H1 (cell line): ENCODE measurements at regions not wholly inside any gene's neighbourhood (a gene's known extent, or its start where the extent isn't known, plus 50 kb on each side); places are given as distances from the start of the nearest gene placed in this dataset.

Experiments
- CTCF ChIA-PET: fragments of 300-600 bp; sonication (Branson Sonifier 250); formaldehyde crosslinking; loops from one replicate; lab custom pipeline; 2021; ENCODE audit not compliant: partially characterized antibody; lab: Charles Lee
- POLR2A ChIA-PET: fragments of 300-600 bp; sonication (Branson Sonifier 250); formaldehyde crosslinking; loops from one replicate; lab custom pipeline; 2021; ENCODE audit warnings: inconsistent platforms; ENCODE audit not compliant: partially characterized antibody; lab: Charles Lee
- DNase-seq, 2 experiments: peaks; one replicate each; pipeline versions ENCODE4 v3.0.0 to v3.0.0-alpha.2; 2010 to 2022; ENCODE audit warnings: low spot score in 2 of 2, low read depth in 1 of 2, mixed read lengths in 1 of 2
- FAIRE-seq: peaks from 2 replicates; lab custom pipeline; 2011; peaks lifted over from hg19 to GRCh38; lab: Jason Lieb, UNC
- H2AFZ ChIP-seq: 2 replicates; pipeline ENCODE4 v1.8.1; 2012; ENCODE audit warnings: low read length, inconsistent platforms
- H2AK5ac ChIP-seq: 2 replicates; pipeline ENCODE4 v1.6.1; 2013; ENCODE audit warnings: low read depth, low read length
- H2BK120ac ChIP-seq: replicated peaks from 2 replicates; pipeline ENCODE3; 2013; ENCODE audit warnings: low read depth, low read length, inconsistent platforms
- H2BK12ac ChIP-seq: 2 replicates; pipeline ENCODE4 v1.6.1; 2013; ENCODE audit warnings: low read depth, low read length
- H2BK15ac ChIP-seq: 2 replicates; pipeline ENCODE4 v1.6.1; 2013; ENCODE audit warnings: low read length
- H2BK20ac ChIP-seq: 2 replicates; pipeline ENCODE4 v1.6.1; 2013; ENCODE audit warnings: low read length
- H2BK5ac ChIP-seq: 2 replicates; pipeline ENCODE4 v1.6.1; 2013; ENCODE audit warnings: low read depth, low read length
- H3K14ac ChIP-seq: 2 replicates; pipeline ENCODE4 v1.6.1; 2013; ENCODE audit warnings: inconsistent platforms; ENCODE audit not compliant: insufficient read length
- H3K18ac ChIP-seq: 2 replicates; pipeline ENCODE4 v1.6.1; 2013; ENCODE audit warnings: low read length; ENCODE audit errors: extremely low read depth
- H3K23ac ChIP-seq: 2 replicates; pipeline ENCODE4 v1.6.1; 2013; ENCODE audit warnings: inconsistent platforms; ENCODE audit not compliant: insufficient read length
- H3K23me2 ChIP-seq: 2 replicates; pipeline ENCODE4 v1.6.1; 2013; ENCODE audit warnings: low read depth, low read length
- H3K27ac ChIP-seq: 2 replicates; pipeline ENCODE4 v1.6.1; 2011; ENCODE audit warnings: low read depth, low read length, inconsistent platforms
- H3K27me3 ChIP-seq, 4 experiments: replicated peaks in 1 of 4; 1 replicate in 1 of 4; 2 replicates in 3 of 4; pipeline versions ENCODE4 v1.6.1 to v1.8.1; 2011 to 2013; ENCODE audit warnings: low read length in 3 of 4, mild to moderate bottlenecking in 3 of 4, inconsistent platforms in 2 of 4, mixed read lengths in 2 of 4, moderate library complexity in 1 of 4; ENCODE audit not compliant: control insufficient read depth in 3 of 4, insufficient read depth in 3 of 4; ENCODE audit errors: extremely low read depth in 1 of 4
- H3K36me3 ChIP-seq, 4 experiments: 2 replicates each; pipeline versions ENCODE4 v1.6.1 to v1.8.1; 2011 to 2013; ENCODE audit warnings: mild to moderate bottlenecking in 4 of 4, low read length in 3 of 4, moderate library complexity in 2 of 4, control low read depth in 1 of 4, inconsistent platforms in 1 of 4; ENCODE audit not compliant: insufficient read depth in 4 of 4, control insufficient read depth in 2 of 4
- H3K4ac ChIP-seq: replicated peaks from 2 replicates; pipeline ENCODE3; 2013; ENCODE audit warnings: low read length, low read depth, mixed read lengths, inconsistent platforms; ENCODE audit not compliant: insufficient read length
- H3K4me1 ChIP-seq, 4 experiments: replicated peaks in 1 of 4; 1 replicate in 1 of 4; 2 replicates in 3 of 4; pipeline versions ENCODE4 v1.6.1 to v1.8.1; 2011 to 2013; ENCODE audit warnings: low read length in 3 of 4, inconsistent platforms in 2 of 4, mixed read lengths in 1 of 4; ENCODE audit not compliant: insufficient read depth in 4 of 4, control insufficient read depth in 3 of 4
- H3K4me2 ChIP-seq, 2 experiments: 2 replicates each; pipeline versions ENCODE4 v1.6.1 to v1.8.1; 2011 to 2013; ENCODE audit warnings: low read depth in 2 of 2, low read length in 2 of 2, control low read depth in 1 of 2, inconsistent platforms in 1 of 2, mild to moderate bottlenecking in 1 of 2; ENCODE audit not compliant: insufficient read depth in 1 of 2
- H3K4me3 ChIP-seq, 4 experiments: fragments of 200-600, 300-600 bp in 1 of 4; sonication (generic), shearing (Covaris generic), sonication (Bioruptor Twin) in 1 of 4; 2 replicates each; pipeline versions ENCODE4 v1.5.1 to v1.8.1; 2011 to 2016; ENCODE audit warnings: low read length in 4 of 4, low read depth in 3 of 4, control low read depth in 2 of 4, inconsistent platforms in 2 of 4, mild to moderate bottlenecking in 2 of 4, mixed read lengths in 1 of 4, moderate library complexity in 1 of 4; ENCODE audit not compliant: insufficient read depth in 2 of 4; ENCODE audit errors: extremely low read depth in 1 of 4
- H3K56ac ChIP-seq: replicated peaks from 2 replicates; pipeline ENCODE3; 2013; ENCODE audit warnings: low read depth, mild to moderate bottlenecking, mixed read lengths, low read length, inconsistent platforms; ENCODE audit not compliant: insufficient read length
- H3K79me1 ChIP-seq: 2 replicates; pipeline ENCODE4 v1.6.1; 2013; ENCODE audit warnings: low read depth, low read length, control low read depth
- H3K79me2 ChIP-seq, 2 experiments: 2 replicates each; pipeline versions ENCODE4 v1.6.1 to v1.8.1; 2012 to 2013; ENCODE audit warnings: low read length in 2 of 2, mild to moderate bottlenecking in 2 of 2, inconsistent platforms in 1 of 2; ENCODE audit not compliant: insufficient read depth in 2 of 2, control insufficient read depth in 1 of 2
- H3K9ac ChIP-seq, 4 experiments: replicated peaks in 1 of 4; 1 replicate in 1 of 4; 2 replicates in 3 of 4; pipeline versions ENCODE4 v1.6.1 to v1.8.1; 2011 to 2013; ENCODE audit warnings: low read depth in 3 of 4, low read length in 3 of 4, control low read depth in 2 of 4, mild to moderate bottlenecking in 2 of 4, moderate library complexity in 2 of 4, inconsistent platforms in 1 of 4; ENCODE audit errors: extremely low read depth in 1 of 4
- H3K9me3 ChIP-seq, 2 experiments: 2 replicates each; pipeline versions ENCODE4 v1.6.1 to v1.8.1; 2012 to 2013; ENCODE audit warnings: mild to moderate bottlenecking in 2 of 2, moderate library complexity in 2 of 2, control low read depth in 1 of 2, inconsistent platforms in 1 of 2, low read depth in 1 of 2, low read length in 1 of 2, mixed read lengths in 1 of 2; ENCODE audit not compliant: insufficient read depth in 2 of 2
- H4K20me1 ChIP-seq, 2 experiments: replicated peaks in 1 of 2; 2 replicates each; pipeline versions ENCODE3 to v1.8.1; 2011 to 2013; ENCODE audit warnings: inconsistent platforms in 2 of 2, low read length in 2 of 2, mild to moderate bottlenecking in 1 of 2; ENCODE audit not compliant: insufficient read depth in 2 of 2, control insufficient read depth in 1 of 2
- H4K5ac ChIP-seq: 2 replicates; pipeline ENCODE4 v1.6.1; 2013; ENCODE audit warnings: low read length, low read depth, mixed read lengths, inconsistent platforms; ENCODE audit not compliant: insufficient read length
- H4K8ac ChIP-seq: 2 replicates; pipeline ENCODE4 v1.8.0; 2013; ENCODE audit warnings: mild to moderate bottlenecking, moderate library complexity, low read length, inconsistent platforms; ENCODE audit not compliant: insufficient read depth; ENCODE audit errors: extremely low read depth
- H4K91ac ChIP-seq: replicated peaks from 2 replicates; pipeline ENCODE3; 2013; ENCODE audit warnings: low read length, mixed read lengths, inconsistent platforms; ENCODE audit not compliant: insufficient read length
- CEBPB ChIP-seq: IDR thresholded peaks from 2 replicates; pipeline ENCODE4 v1.6.1; 2012; ENCODE audit warnings: low read depth, low read length
- CHD2 ChIP-seq: IDR thresholded peaks from 2 replicates; pipeline ENCODE4 v1.6.1; 2012; ENCODE audit warnings: low read length, improper control_type of control experiment
- CREB1 ChIP-seq: IDR thresholded peaks from 2 replicates; pipeline ENCODE4 v1.6.1; 2012; ENCODE audit warnings: inconsistent platforms
- CTBP2 ChIP-seq: IDR thresholded peaks from 2 replicates; pipeline ENCODE4 v1.7.0; 2011; ENCODE audit warnings: borderline replicate concordance, mild to moderate bottlenecking, moderate library complexity, mixed read lengths, low read length; ENCODE audit not compliant: insufficient read depth, insufficient read length
- JUND ChIP-seq: IDR thresholded peaks from 2 replicates; pipeline ENCODE4 v1.6.1; 2011; ENCODE audit warnings: mild to moderate bottlenecking, improper control_type of control experiment, low read length
- KDM1A ChIP-seq: fragments of 200-600, 300-600 bp; sonication (generic); IDR thresholded peaks from 2 replicates; pipeline ENCODE4 v1.7.1; 2016; ENCODE audit warnings: mild to moderate bottlenecking, low read length, borderline replicate concordance
- RBBP5 ChIP-seq: IDR thresholded peaks from 2 replicates; pipeline ENCODE4 v1.7.1; 2012; ENCODE audit warnings: low read depth, mild to moderate bottlenecking, inconsistent platforms, low read length, moderate library complexity, borderline replicate concordance
- SP2 ChIP-seq: IDR thresholded peaks from 2 replicates; pipeline ENCODE4 v1.6.1; 2012; ENCODE audit warnings: mild to moderate bottlenecking, low read length, inconsistent platforms
- SP4 ChIP-seq: IDR thresholded peaks from 2 replicates; pipeline ENCODE4 v1.6.1; 2012; ENCODE audit warnings: low read length, inconsistent platforms
- TEAD4 ChIP-seq: IDR thresholded peaks from 2 replicates; pipeline ENCODE4 v1.6.1; 2012; ENCODE audit warnings: low read depth, low read length, inconsistent platforms, mixed read lengths
- USF2 ChIP-seq: IDR thresholded peaks from 2 replicates; pipeline ENCODE4 v1.6.1; 2011; ENCODE audit warnings: low read length, improper control_type of control experiment
- YY1 ChIP-seq: IDR thresholded peaks from 2 replicates; pipeline ENCODE4 v1.6.1; 2011; ENCODE audit warnings: low read depth, mild to moderate bottlenecking, low read length

GRCh38 chr2:17206771-17207170 is 311.5 kb downstream of the RAD51AP2 start:
- POLR2A ChIA-PET: no interaction called here

More at GRCh38 chr2:17206771-17207170, 311.5 kb downstream of the RAD51AP2 start:
- H3K27me3 ChIP-seq: no peaks in the 10 kb centered on the region
- no peaks in the 10 kb centered on the region for H3K9me3 ChIP-seq
- no peaks in the 10 kb centered on the region for H3K36me3 ChIP-seq
- H3K56ac ChIP-seq: no peak overlapping the region
- CTCF ChIA-PET: interaction anchor here (1.0 kb wide), 1 partner anchor 36 kb away, joined by 3 read pairs; no protein-coding TSS in a partner anchor
- no peak overlapping the region for H4K8ac ChIP-seq
- no peak overlapping the region for H3K9ac ChIP-seq
- no peak overlapping the region for H3K27ac ChIP-seq
- no peak overlapping the region for H2BK20ac ChIP-seq
- no peak overlapping the region for H3K4me2 ChIP-seq
- H2BK5ac ChIP-seq: no peak overlapping the region
- TF ChIP-seq SP4: no peak
- TF ChIP-seq CREB1: no peak
- TF ChIP-seq JUND: no peak
- TF ChIP-seq TEAD4: no peak
- no peak for TF ChIP-seq SP2
- no peak for TF ChIP-seq CTBP2
- no peak for TF ChIP-seq USF2
- TF ChIP-seq RBBP5: no peak
- TF ChIP-seq YY1: no peak
- TF ChIP-seq CHD2: no peak
- no peak for TF ChIP-seq CEBPB
- TF ChIP-seq KDM1A: no peak
- H2BK12ac ChIP-seq: no peak overlapping the region
- H2AFZ ChIP-seq: no peak overlapping the region
- no peaks in the 10 kb centered on the region for H4K20me1 ChIP-seq
- DNase-seq: no peak
- H2AK5ac ChIP-seq: no peak overlapping the region
- no peak overlapping the region for H3K14ac ChIP-seq
- no peak overlapping the region for H4K5ac ChIP-seq
- no peaks in the 10 kb centered on the region; the same call in 1 of the 2 replicates for H3K23me2 ChIP-seq
- H3K79me1 ChIP-seq: no peaks in the 10 kb centered on the region
- no peak overlapping the region for H3K23ac ChIP-seq
- H3K4ac ChIP-seq: no peak overlapping the region
- H2BK15ac ChIP-seq: no peak overlapping the region
- no peak for FAIRE-seq
- no peak overlapping the region for H2BK120ac ChIP-seq
- no peaks in the 10 kb centered on the region for H3K79me2 ChIP-seq
- no peak overlapping the region for H3K4me3 ChIP-seq
- no peak overlapping the region for H4K91ac ChIP-seq
- no peaks in the 10 kb centered on the region for H3K4me1 ChIP-seq
- no peak overlapping the region for H3K18ac ChIP-seq
